ENCODE measurements at regions not wholly inside any gene's neighbourhood (a gene's known extent, or its start where the extent isn't known, plus 50 kb on each side); places are given as distances from the start of the nearest gene placed in this dataset.
"Not testable (repeated sequence)": the region's sequence is repeated elsewhere in the genome, so short reads cannot be mapped to it uniquely, and the experiment has no call there.

- H3K27me3 Mint-ChIP-seq (ENCODE audit: insufficient read depth), result peaks cover 13% of the 10 kb centered on the region; the same call in 1 of the 2 replicates
- H3K4me3 Mint-ChIP-seq, result peak overlapping the region; percentile 74
Measured at GRCh38 chr7:82572195-82572880, 128.8 kb upstream of the CACNA2D1 start.

GRCh38 chr7:82571047-82571446 lies 127.5 kb upstream of the CACNA2D1 start:
- DNase-seq; H3K9me3 Mint-ChIP-seq; H3K27me3 Mint-ChIP-seq (ENCODE audit: insufficient read depth); H3K4me3 Mint-ChIP-seq; H3K27ac Mint-ChIP-seq; H3K36me3 Mint-ChIP-seq (ENCODE audit: low read depth): not testable (repeated sequence)
- peaks cover 22% of the 10 kb centered on the region for H3K4me1 Mint-ChIP-seq (ENCODE audit: low read depth)

More at GRCh38 chr7:82572195-82572880, 128.8 kb upstream of the CACNA2D1 start:
- Mint-ChIP-seq H3K4me1 (ENCODE audit: low read depth) (peaks cover 13% of the 10 kb centered on the region), H3K9me3 (no peaks in the 10 kb centered on the region), H3K36me3 (ENCODE audit: low read depth) (no peaks in the 10 kb centered on the region), H3K27ac (no peak overlapping the region)
- TF ChIP-seq CTCF (IDR thresholded peaks at IDR 0.05), result peak; percentile 98
- peak; percentile 79 for DNase-seq

- DNase-seq, result no peak
- TF ChIP-seq CTCF (IDR thresholded peaks at IDR 0.05), result no peak
- Mint-ChIP-seq H3K4me3 (no peak overlapping the region), H3K36me3 (ENCODE audit: low read depth) (no peaks in the 10 kb centered on the region), H3K4me1 (ENCODE audit: low read depth) (peaks cover 33% of the 10 kb centered on the region), H3K9me3 (no peaks in the 10 kb centered on the region), H3K27ac (no peak overlapping the region), H3K27me3 (ENCODE audit: insufficient read depth) (no peaks in the 10 kb centered on the region; the same call in 1 of the 2 replicates)
Measured at GRCh38 chr7:82567841-82568240, 124.3 kb upstream of the CACNA2D1 start.

- Mint-ChIP-seq H3K27ac (no peak overlapping the region), H3K36me3 (ENCODE audit: low read depth) (no peaks in the 10 kb centered on the region), H3K4me3 (no peak overlapping the region), H3K9me3 (no peaks in the 10 kb centered on the region), H3K4me1 (ENCODE audit: low read depth) (peaks cover 35% of the 10 kb centered on the region), H3K27me3 (ENCODE audit: insufficient read depth) (no peaks in the 10 kb centered on the region; the same call in 1 of the 2 replicates)
- TF ChIP-seq CTCF (IDR thresholded peaks at IDR 0.05), result no peak
- no peak for DNase-seq
Measured at GRCh38 chr7:82567356-82567755, 123.8 kb upstream of the CACNA2D1 start.

GRCh38 chr7:82566752-82567151 lies 123.2 kb upstream of the CACNA2D1 start:
- no peak for TF ChIP-seq CTCF (IDR thresholded peaks at IDR 0.05)

GRCh38 chr7:82562716-82563404 lies 119.3 kb upstream of the CACNA2D1 start:
- no peaks in the 10 kb centered on the region for H3K36me3 Mint-ChIP-seq (ENCODE audit: low read depth)
- no peaks in the 10 kb centered on the region for H3K9me3 Mint-ChIP-seq
- TF ChIP-seq CTCF (IDR thresholded peaks at IDR 0.05), result no peak
- DNase-seq, result peak; percentile 58
- H3K4me3 Mint-ChIP-seq, result peak overlapping the region; percentile 38; the same call in 1 of the 2 replicates
- no peaks in the 10 kb centered on the region; the same call in 1 of the 2 replicates for H3K27me3 Mint-ChIP-seq (ENCODE audit: insufficient read depth)
- peak overlapping the region; percentile 60 for H3K27ac Mint-ChIP-seq
- H3K4me1 Mint-ChIP-seq (ENCODE audit: low read depth), result peaks cover 32% of the 10 kb centered on the region

More at GRCh38 chr7:82566752-82567151, 123.2 kb upstream of the CACNA2D1 start:
- H3K27me3 Mint-ChIP-seq (ENCODE audit: insufficient read depth), result no peaks in the 10 kb centered on the region; the same call in 1 of the 2 replicates
- H3K4me1 Mint-ChIP-seq (ENCODE audit: low read depth), result peaks cover 32% of the 10 kb centered on the region
- no peak overlapping the region for H3K27ac Mint-ChIP-seq
- DNase-seq, result no peak
- H3K36me3 Mint-ChIP-seq (ENCODE audit: low read depth), result no peaks in the 10 kb centered on the region
- H3K9me3 Mint-ChIP-seq, result no peaks in the 10 kb centered on the region
- H3K4me3 Mint-ChIP-seq, result no peak overlapping the region
